Ovary (tissue), 7 donors: ENCODE measurements at regions not wholly inside any gene's neighbourhood (a gene's known extent, or its start where the extent isn't known, plus 50 kb on each side); places are given as distances from the start of the nearest gene placed in this dataset.
A peak's percentile ranks its signal among the peaks of the same experiment; 100 is the strongest.

Experiments
- DNase-seq, 5 donors: peaks; one replicate each; pipeline ENCODE4 v3.0.0-alpha.2; 2019 to 2020
- H3K27ac ChIP-seq, 2 donors: fragments of 200-600 bp; one replicate each; pipeline versions ENCODE4 v1.5.1 to v1.8.0; 2019 to 2022
- H3K27me3 ChIP-seq: fragments of 200-600 bp; one replicate; pipeline ENCODE4 v1.8.0; 2022
- H3K36me3 ChIP-seq: fragments of 200-600 bp; sonication (generic); one replicate; pipeline ENCODE4 v1.5.1; 2019
- H3K4me1 ChIP-seq: one replicate; pipeline ENCODE4 v1.8.1; 2013; ENCODE audit warnings: mild to moderate bottlenecking, moderate library complexity; ENCODE audit not compliant: insufficient read depth
- H3K4me3 ChIP-seq: fragments of 200-600 bp; sonication (generic); one replicate; pipeline ENCODE4 v1.5.1; 2017
- H3K9me3 ChIP-seq, 2 donors: fragments of 200-600 bp in 1 of 2; sonication (generic) in 1 of 2; one replicate each; pipeline versions ENCODE4 v1.5.1 to v1.8.1; 2013 to 2019; ENCODE audit warnings: mild to moderate bottlenecking in 1 of 2, moderate library complexity in 1 of 2
- EP300 ChIP-seq: sonication (generic); formaldehyde crosslinking; IDR thresholded peaks from one replicate; pipeline ENCODE4 v1.6.1; 2017; ENCODE audit warnings: antibody characterized with exemption
- POLR2A ChIP-seq: fragments of 450-650 bp; IDR thresholded peaks from one replicate; pipeline ENCODE4 v1.6.1; 2017; ENCODE audit warnings: antibody characterized with exemption, mild to moderate bottlenecking, moderate library complexity
- WGBS, 3 donors: extraction: QIAGEN DNeasy Blood & Tissue Kit in 1 of 3; methylation state at CpG; one replicate each; pipeline versions ENCODE4 v1.1.5 to v1.1.7; 2013 to 2017; 5-methylcytosine and 5-hydroxymethylcytosine counted together
- intact Hi-C, 4 donors: fragments of 100-400 bp; cut with DNase I; formaldehyde crosslinking; loops; one replicate each; pipeline versions ENCODE4 v1.11.0 to v1.15.1; 2022 to 2023
- TF ChIP-seq, protein P1 (sequence below), 3 donors: fragments of 450-650 bp in 2 of 3; fragments of 200-600 bp in 1 of 3; IDR thresholded peaks; one replicate each; pipeline versions ENCODE4 v1.5.1 to v1.8.0; 2016 to 2022; ENCODE audit warnings: antibody characterized with exemption in 3 of 3, mild to moderate bottlenecking in 1 of 3
- donor health status: DM: no; HTN: no; CAD: no; lungs with moderate emphysema.
- donor health status: DM: no; HTN: no; CAD: no.
- donor health status: Bipolar disorder and iron deficiency.
- donor health status: DM: no; HTN: no; CAD: no.
- donor health status: DM: yes; HTN: yes; CAD: no.

DNA sequence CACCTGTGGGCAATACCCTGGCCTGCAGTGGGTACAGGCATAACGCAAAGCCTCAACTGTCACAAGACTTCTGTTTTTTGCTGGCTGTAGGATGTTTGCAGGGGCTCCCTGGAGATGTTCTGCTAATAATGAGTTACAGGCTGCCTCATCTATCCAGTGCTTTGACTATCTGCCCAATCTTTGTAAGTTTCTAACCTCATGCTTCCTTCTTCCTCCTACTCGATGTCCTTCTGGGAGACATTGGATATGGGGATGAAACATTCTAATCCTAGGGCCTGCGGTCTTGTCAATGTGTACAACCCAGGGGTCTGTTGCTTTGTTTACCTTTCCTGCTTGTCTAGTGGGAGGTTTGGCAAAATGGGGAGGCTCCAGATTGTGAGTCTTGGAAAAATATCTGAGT is 136.8 kb upstream of the TCF21 start:
- TF ChIP-seq, protein P1, sequence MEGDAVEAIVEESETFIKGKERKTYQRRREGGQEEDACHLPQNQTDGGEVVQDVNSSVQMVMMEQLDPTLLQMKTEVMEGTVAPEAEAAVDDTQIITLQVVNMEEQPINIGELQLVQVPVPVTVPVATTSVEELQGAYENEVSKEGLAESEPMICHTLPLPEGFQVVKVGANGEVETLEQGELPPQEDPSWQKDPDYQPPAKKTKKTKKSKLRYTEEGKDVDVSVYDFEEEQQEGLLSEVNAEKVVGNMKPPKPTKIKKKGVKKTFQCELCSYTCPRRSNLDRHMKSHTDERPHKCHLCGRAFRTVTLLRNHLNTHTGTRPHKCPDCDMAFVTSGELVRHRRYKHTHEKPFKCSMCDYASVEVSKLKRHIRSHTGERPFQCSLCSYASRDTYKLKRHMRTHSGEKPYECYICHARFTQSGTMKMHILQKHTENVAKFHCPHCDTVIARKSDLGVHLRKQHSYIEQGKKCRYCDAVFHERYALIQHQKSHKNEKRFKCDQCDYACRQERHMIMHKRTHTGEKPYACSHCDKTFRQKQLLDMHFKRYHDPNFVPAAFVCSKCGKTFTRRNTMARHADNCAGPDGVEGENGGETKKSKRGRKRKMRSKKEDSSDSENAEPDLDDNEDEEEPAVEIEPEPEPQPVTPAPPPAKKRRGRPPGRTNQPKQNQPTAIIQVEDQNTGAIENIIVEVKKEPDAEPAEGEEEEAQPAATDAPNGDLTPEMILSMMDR (IDR thresholded peaks at IDR 0.05): no peak
- TF ChIP-seq POLR2A: no peak
- no peak for TF ChIP-seq EP300
- Histone ChIP-seq H3K4me1 (peaks cover 16% of the 10 kb centered on the region), H3K27me3 (no peaks in the 10 kb centered on the region), H3K4me3 (no peak overlapping the region), H3K9me3 (no peaks in the 10 kb centered on the region), H3K36me3 (no peaks in the 10 kb centered on the region), H3K27ac (no peak overlapping the region)
- WGBS, 3 donors: 32 to 46% (median 37%) methylated on average over 3 of the region's 3 CpGs
- intact Hi-C loops: no loop called here
- no peak for DNase-seq

DNA sequence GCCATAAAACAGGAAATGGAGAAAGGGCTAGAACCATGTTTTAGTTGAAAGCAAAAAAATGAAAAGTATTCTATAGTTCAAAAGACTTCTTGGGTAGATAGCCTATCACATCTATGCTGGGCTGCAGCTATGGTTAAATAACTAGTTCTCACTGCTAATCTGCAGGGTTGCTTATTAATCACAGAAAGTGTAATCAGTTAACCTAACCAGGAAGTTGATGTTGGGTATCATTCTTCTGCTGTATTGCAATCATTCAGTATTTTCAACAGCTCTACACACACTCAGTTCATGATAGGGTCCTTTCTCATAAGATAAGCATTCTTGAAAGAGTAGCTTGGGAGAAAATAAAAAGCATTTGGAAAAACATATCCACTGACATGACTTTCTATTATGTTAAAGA is 135.2 kb upstream of the TCF21 start:
- TF ChIP-seq POLR2A: no peak
- TF ChIP-seq, protein P1 (IDR thresholded peaks at IDR 0.05): no peak
- TF ChIP-seq EP300: no peak
- intact Hi-C loops: no loop called here

DNA sequence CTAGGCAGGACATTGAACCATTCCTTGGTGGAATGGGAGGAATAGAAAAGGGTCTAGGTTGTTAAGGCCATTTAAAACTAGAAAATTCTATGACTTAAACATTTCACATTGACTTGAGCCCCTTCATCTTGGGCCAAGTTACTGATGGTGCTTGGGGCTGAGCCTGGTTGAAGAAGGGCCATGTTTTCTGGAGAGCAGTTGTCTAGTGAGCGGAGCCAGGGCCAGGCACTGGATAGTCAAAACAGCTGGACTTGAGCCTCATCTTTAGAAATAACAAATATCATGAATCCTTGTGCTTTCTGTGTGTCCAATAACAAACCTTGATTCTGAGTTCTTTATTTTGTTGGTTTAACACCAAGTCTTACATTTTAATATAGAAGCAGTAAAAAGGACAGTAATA is 134.6 kb upstream of the TCF21 start:
- 18 to 50% (median 29%) methylated on average over 1 of the region's 1 CpG for WGBS, 3 donors

More for the DNA sequence above, 135.2 kb upstream of the TCF21 start:
- Histone ChIP-seq H3K9me3 (no peaks in the 10 kb centered on the region), H3K4me1 (peaks cover 19% of the 10 kb centered on the region), H3K27ac (peak overlapping the region in 1 of 2 donors; percentile 6), H3K36me3 (no peaks in the 10 kb centered on the region), H3K27me3 (no peaks in the 10 kb centered on the region), H3K4me3 (no peak overlapping the region)
- no peak for DNase-seq

DNA sequence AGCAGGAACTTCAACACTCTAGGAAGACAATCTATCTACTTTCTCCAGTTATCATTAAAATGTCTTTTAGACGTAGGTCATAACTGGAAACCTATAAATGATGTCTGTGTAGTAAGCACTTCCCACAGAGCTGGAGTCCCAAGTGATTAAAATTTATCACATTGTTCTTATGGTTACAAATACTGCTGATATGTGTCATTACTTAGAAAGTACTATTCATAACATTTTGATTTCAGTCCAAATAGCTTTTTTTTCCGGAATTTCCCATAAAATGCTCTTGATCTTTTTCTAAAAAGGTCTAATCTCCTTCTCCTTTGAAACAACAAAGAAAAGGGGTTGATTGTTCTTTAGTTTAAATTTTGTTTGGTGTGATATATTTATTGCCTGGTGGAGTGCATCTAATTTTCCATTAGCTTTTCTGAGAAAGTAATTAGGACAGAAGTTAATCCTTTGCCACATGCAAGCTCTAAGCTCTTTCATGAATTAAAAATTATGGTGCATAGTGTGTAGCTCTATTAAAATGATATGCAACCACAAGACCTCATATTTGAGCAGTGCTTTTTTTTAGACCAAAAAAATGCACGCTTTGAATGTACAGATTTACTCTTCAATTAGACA is 132.7 kb upstream of the TCF21 start:
- no peak for DNase-seq
- H3K4me1 ChIP-seq: peaks cover 20% of the 10 kb centered on the region
- 15 to 19% (median 16%) methylated on average over 3 of the region's 3 CpGs for WGBS, 3 donors
- H3K36me3 ChIP-seq: no peaks in the 10 kb centered on the region
- H3K27me3 ChIP-seq: no peaks in the 10 kb centered on the region
- H3K4me3 ChIP-seq: no peak overlapping the region
- peak overlapping the region in 1 of 2 donors; percentile 51 for H3K27ac ChIP-seq
- TF ChIP-seq, protein P1 (IDR thresholded peaks at IDR 0.05): no peak
- TF ChIP-seq EP300: no peak
- TF ChIP-seq POLR2A: no peak
- intact Hi-C loops: no loop called here
- H3K9me3 ChIP-seq: no peaks in the 10 kb centered on the region

More for the DNA sequence above, 134.6 kb upstream of the TCF21 start:
- Histone ChIP-seq H3K27me3 (no peaks in the 10 kb centered on the region), H3K27ac (peak overlapping the region in 1 of 2 donors; percentile 6), H3K4me1 (peaks cover 19% of the 10 kb centered on the region), H3K9me3 (no peaks in the 10 kb centered on the region), H3K36me3 (no peaks in the 10 kb centered on the region), H3K4me3 (no peak overlapping the region)
- TF ChIP-seq POLR2A (no peak), EP300 (no peak)
- TF ChIP-seq, protein P1 (IDR thresholded peaks at IDR 0.05): no peak
- intact Hi-C loops: no loop called here
- DNase-seq: peak in 3 of 5 donors; percentile 29 to 51 (median 35)
